ENCODE measurements at regions not wholly inside any gene's neighbourhood (a gene's known extent, or its start where the extent isn't known, plus 50 kb on each side); places are given as distances from the start of the nearest gene placed in this dataset.
A peak's percentile ranks its signal among the peaks of the same experiment; 100 is the strongest.

- DNase-seq (ENCODE audit: low spot score in 2 of 2, unreplicated experiment in 2 of 2), result no peak
- Mint-ChIP-seq H3K36me3 (no peaks in the 10 kb centered on the region), H3K4me3 (no peak overlapping the region), H3K4me1 (peaks cover 16% of the 10 kb centered on the region), H3K9me3 (peaks cover 34% of the 10 kb centered on the region), H3K27ac (peak overlapping the region; percentile 58), H3K27me3 (ENCODE audit: low read depth) (no peaks in the 10 kb centered on the region)
- TF ChIP-seq CTCF (IDR thresholded peaks at IDR 0.05; ENCODE audit: unreplicated experiment), result no peak
Observed at GRCh38 chr4:127425851-127426250, 206.9 kb upstream of the INTU start.

- peaks cover 2% of the 10 kb centered on the region for H3K27me3 Mint-ChIP-seq (ENCODE audit: low read depth)
- H3K4me1 Mint-ChIP-seq, result no peaks in the 10 kb centered on the region
- H3K36me3 Mint-ChIP-seq, result no peaks in the 10 kb centered on the region
- DNase-seq (ENCODE audit: low spot score in 2 of 2, unreplicated experiment in 2 of 2), result no peak
- no peak for TF ChIP-seq CTCF (IDR thresholded peaks at IDR 0.05; ENCODE audit: unreplicated experiment)
- no peak overlapping the region for H3K4me3 Mint-ChIP-seq
- peaks cover 5% of the 10 kb centered on the region for H3K9me3 Mint-ChIP-seq
- H3K27ac Mint-ChIP-seq, result no peak overlapping the region
Observed at GRCh38 chr4:127441571-127441970, 191.2 kb upstream of the INTU start.

GRCh38 chr4:127445471-127445870 lies 187.3 kb upstream of the INTU start:
- Mint-ChIP-seq H3K27ac (no peak overlapping the region), H3K4me3 (no peak overlapping the region), H3K27me3 (ENCODE audit: low read depth) (peaks cover 2% of the 10 kb centered on the region), H3K4me1 (no peaks in the 10 kb centered on the region), H3K9me3 (no peaks in the 10 kb centered on the region), H3K36me3 (no peaks in the 10 kb centered on the region)
- DNase-seq (ENCODE audit: low spot score in 2 of 2, unreplicated experiment in 2 of 2), result no peak
- no peak for TF ChIP-seq CTCF (IDR thresholded peaks at IDR 0.05; ENCODE audit: unreplicated experiment)

- TF ChIP-seq CTCF (IDR thresholded peaks at IDR 0.05; ENCODE audit: unreplicated experiment), result no peak
- Mint-ChIP-seq H3K27me3 (ENCODE audit: low read depth) (peaks cover 2% of the 10 kb centered on the region), H3K9me3 (no peaks in the 10 kb centered on the region), H3K4me1 (no peaks in the 10 kb centered on the region), H3K36me3 (no peaks in the 10 kb centered on the region), H3K27ac (no peak overlapping the region), H3K4me3 (no peak overlapping the region)
- DNase-seq (ENCODE audit: low spot score in 2 of 2, unreplicated experiment in 2 of 2), result no peak
Observed at GRCh38 chr4:127446427-127446885, 186.3 kb upstream of the INTU start.

GRCh38 chr4:127448986-127449385 lies 183.8 kb upstream of the INTU start:
- Mint-ChIP-seq H3K27ac (no peak overlapping the region), H3K27me3 (ENCODE audit: low read depth) (no peaks in the 10 kb centered on the region), H3K4me3 (no peak overlapping the region), H3K4me1 (no peaks in the 10 kb centered on the region), H3K9me3 (no peaks in the 10 kb centered on the region), H3K36me3 (no peaks in the 10 kb centered on the region)
- no peak for TF ChIP-seq CTCF (IDR thresholded peaks at IDR 0.05; ENCODE audit: unreplicated experiment)
- DNase-seq (ENCODE audit: low spot score in 2 of 2, unreplicated experiment in 2 of 2), result no peak

- H3K4me3 Mint-ChIP-seq, result no peak overlapping the region
- TF ChIP-seq CTCF (IDR thresholded peaks at IDR 0.05; ENCODE audit: unreplicated experiment), result no peak
- no peaks in the 10 kb centered on the region for H3K36me3 Mint-ChIP-seq
- H3K27ac Mint-ChIP-seq, result no peak overlapping the region
- no peaks in the 10 kb centered on the region for H3K27me3 Mint-ChIP-seq (ENCODE audit: low read depth)
- H3K4me1 Mint-ChIP-seq, result no peaks in the 10 kb centered on the region
- no peaks in the 10 kb centered on the region for H3K9me3 Mint-ChIP-seq
- DNase-seq (ENCODE audit: low spot score in 2 of 2, unreplicated experiment in 2 of 2), result no peak
Observed at GRCh38 chr4:127449449-127449848, 183.3 kb upstream of the INTU start.
